HG03571 (cell line): ENCODE measurements at regions not wholly inside any gene's neighbourhood (a gene's known extent, or its start where the extent isn't known, plus 50 kb on each side); places are given as distances from the start of the nearest gene placed in this dataset.

ENCODE experiments used
- ATAC-seq: cut with Tn5 transposase; IDR thresholded peaks from one replicate; pipeline ENCODE4 v1.9.1; 2021; ENCODE audit not compliant: unreplicated experiment

DNA sequence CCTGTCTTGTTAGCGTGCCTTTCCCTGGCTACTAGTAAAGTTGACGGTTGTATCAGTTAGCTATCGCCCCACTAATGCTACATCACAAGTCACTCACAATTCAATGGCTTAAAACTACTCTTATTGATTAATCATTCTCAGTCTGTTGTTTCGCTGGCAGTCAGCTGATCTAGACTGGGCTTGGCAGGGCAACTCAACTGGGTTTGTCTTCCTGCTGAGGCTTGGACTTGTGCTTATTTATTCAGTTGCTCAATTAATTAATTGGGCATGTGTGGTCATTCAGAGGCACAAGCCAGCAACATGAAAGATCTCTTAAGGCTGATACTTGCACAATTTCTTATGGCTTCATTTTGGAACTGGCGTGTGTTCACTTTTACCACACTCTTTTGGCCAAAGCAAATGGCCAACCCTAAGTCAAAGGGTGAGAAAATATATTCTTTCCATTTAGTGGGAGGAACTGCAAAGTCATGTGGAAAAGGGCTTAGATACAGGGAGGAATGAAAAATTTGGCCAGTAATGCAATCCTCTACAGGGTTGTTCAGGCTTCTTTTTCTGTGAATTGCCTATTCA lies 333.5 kb downstream of the GPR37 start:
- ATAC-seq = no peak

- no peak for ATAC-seq
Measured at GRCh38 chr7:124429923-124430322, 335.7 kb downstream of the GPR37 start.

GRCh38 chr7:124428781-124429180 lies 336.8 kb downstream of the GPR37 start:
- no peak for ATAC-seq

DNA sequence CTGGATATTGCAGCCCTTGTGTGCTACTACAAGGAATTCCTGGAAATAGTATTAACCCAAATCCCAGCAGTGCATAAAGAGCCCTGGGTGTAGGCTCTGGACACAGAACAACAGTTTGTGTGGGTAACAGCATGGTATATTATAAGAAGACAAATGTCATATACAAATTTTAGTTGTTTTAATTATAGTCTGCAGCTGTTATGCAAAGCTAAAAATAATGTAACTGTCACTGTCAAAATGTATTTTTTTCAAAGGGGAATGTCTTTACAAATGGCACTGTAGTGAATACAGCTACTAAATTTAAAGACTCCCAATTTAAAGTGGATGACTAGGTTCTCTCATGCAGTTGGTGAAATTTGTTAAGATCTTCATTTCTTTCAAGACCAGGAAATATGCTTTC lies 339.0 kb downstream of the GPR37 start:
- ATAC-seq = no peak

GRCh38 chr7:124423863-124424262 lies 341.7 kb downstream of the GPR37 start:
- ATAC-seq = no peak

GRCh38 chr7:124422081-124422480 lies 343.5 kb downstream of the GPR37 start:
- no peak for ATAC-seq

DNA sequence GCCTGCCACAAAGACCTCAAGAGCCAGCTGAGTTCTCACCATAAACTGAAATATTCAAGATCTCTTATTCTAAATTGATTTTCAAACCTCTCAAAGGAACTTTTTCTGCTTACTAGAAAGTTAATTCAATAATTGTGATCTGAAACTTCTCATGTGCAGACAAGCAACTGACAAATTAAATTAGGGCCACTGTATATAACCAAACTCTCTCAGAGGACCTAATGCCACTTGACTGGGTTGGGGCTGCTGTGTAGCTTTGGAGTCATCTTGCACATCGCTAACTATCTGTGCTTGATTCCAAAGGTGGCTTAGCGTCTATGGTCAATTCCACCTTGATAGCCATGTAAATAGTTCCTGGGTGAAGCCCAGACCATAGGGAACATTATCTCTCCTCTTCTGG lies 345.2 kb downstream of the GPR37 start:
- ATAC-seq = no peak

DNA sequence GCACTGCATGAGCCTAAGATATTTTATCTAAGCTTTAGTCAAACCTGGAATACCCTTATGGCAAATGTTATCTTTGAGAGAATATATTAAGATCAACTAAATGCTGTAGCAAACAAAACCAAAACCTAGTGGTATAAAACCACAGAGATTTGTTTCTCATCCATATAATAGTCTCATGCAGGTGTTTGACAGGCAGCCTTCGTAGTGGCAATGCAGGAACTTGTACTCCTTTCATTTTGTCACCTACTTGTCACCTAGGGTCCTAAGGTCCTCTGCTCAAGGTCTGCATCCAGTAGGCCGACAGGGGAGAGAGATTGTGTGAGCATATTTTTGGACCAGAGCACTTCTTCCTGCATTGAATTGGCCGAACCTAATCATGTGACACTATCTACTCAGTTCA lies 352.6 kb downstream of the GPR37 start:
- ATAC-seq = no peak

- no peak for ATAC-seq
Measured at GRCh38 chr7:124412531-124412930, 353.1 kb downstream of the GPR37 start.

DNA sequence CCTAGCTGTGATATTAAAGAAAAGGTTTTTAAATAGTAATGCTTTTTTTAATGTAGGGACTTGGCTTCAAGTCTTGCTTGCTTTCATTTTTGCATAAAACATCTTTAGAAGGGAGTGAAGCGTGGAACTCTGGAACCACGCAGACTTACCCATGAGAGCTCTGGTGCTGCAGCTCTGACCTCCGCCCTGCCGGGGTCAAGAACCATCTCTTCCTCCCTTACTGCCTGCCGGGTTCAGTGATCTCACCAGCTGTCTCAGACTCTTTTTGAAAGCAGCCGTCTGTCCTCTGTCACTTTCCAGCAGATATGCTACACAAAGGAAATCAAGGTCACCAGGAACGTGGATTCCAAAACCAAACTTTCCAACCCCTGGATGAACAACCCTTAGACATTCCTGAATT lies 353.8 kb downstream of the GPR37 start:
- ATAC-seq = no peak

- no peak for ATAC-seq
Measured at GRCh38 chr7:124403587-124403986, 362.0 kb downstream of the GPR37 start.

DNA sequence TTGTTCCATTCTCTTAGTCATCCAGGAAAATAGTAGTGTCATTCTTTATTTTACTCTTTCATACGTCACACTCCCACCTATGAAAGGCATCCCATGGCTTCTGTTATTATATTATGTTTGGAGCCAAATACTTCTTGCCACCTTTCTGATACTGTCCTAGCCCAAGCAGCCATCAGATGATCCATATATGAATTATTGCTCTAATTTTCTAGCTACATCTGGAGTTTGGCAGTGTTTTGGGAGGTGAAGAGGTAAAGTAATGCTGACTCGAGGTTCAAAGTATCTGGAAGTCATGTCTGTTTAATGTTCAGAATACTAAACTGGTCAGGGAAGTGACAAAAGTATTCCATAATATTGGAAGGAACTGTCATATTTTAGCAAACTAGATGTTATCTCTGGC lies 362.5 kb downstream of the GPR37 start:
- no peak for ATAC-seq

GRCh38 chr7:124399941-124400340 lies 365.7 kb downstream of the GPR37 start:
- ATAC-seq = no peak

DNA sequence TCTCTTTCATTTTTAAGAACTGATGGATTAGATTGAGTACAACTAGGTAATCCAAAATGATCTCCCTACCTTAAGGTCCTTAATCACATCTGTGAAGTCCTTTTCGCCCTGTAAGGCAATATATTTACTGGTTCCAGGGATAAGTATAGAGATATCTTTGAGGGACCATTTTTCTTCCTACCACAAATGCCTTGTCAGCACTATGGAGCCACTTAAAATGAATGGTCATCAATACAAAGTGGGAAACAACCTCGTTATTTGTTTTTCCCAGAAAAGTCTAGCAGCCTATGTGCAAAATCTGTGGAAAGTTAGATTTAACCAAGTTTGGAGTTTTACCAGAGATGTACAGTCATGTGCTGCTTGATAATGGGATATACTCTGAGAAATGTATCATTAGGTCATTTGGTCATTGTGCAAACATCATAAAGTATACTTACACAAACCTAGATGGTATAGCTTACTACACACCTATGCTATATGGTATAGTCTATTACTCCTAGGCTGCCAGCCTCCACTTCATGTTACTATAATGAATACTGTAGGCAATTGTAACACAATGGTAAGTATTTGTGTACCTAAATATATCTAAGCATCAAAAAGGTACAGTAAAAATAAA lies 366.2 kb upstream of the TMEM229A start:
- ATAC-seq = no peak

GRCh38 chr7:124397134-124397533 lies 364.3 kb upstream of the TMEM229A start:
- ATAC-seq = no peak

DNA sequence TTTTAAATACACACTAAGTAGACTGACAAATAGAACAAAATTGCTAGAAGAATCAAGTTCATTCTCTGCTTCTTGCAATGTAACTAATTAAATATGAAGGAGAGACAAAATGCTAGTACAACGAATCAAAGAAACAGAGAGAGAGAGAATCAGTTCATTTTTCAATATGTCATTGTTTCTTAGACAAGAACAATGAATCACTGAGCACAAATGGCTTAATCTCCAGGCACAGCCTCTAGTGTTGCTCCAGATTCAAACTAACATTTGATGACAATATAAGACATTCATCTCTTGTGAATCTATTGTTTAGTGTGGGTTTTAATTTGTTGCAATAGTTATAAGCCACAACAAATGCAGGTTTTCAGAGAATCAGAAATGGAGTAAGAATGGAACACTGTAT lies 357.4 kb upstream of the TMEM229A start:
- ATAC-seq = no peak

DNA sequence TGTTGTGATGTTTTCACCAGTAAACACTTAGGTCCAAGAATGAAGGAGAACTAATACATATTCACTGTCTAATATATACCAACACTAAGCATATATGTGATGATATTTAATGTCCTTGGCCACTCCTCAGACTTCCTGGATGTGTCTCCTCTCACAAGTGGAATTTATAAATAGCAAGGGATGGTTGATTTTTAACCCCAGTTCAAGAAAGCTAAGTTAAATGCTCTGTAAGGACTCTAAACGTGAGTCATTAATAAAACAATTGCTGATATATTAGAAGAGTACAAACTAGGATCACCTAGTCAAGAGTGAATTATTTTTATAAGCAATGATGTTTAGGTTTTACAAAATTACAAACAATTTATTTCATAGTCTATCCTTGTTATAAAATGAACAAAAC lies 355.9 kb upstream of the TMEM229A start:
- ATAC-seq = no peak

- no peak for ATAC-seq
Measured at GRCh38 chr7:124387056-124387455, 354.2 kb upstream of the TMEM229A start.

DNA sequence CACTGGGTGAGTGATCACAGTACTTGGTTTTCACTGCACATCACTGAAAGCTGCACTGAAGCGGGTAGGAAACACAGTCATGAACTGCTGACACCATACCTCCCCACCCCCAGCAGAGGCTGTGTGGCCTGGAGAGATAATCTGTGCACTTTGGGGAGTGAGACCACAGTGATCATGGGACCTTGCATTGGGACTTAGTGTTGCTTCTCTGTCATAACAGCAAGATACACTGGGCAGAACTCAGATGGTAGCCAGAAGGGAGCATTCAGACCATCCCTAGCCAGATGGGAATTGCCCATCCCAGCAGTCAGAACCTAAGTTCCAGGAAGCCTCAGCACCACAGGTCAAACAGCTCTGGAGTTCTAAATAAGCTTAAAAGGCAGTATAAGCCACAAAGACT lies 346.4 kb upstream of the TMEM229A start:
- ATAC-seq = no peak

- no peak for ATAC-seq
Measured at GRCh38 chr7:124376111-124376510, 343.2 kb upstream of the TMEM229A start.

DNA sequence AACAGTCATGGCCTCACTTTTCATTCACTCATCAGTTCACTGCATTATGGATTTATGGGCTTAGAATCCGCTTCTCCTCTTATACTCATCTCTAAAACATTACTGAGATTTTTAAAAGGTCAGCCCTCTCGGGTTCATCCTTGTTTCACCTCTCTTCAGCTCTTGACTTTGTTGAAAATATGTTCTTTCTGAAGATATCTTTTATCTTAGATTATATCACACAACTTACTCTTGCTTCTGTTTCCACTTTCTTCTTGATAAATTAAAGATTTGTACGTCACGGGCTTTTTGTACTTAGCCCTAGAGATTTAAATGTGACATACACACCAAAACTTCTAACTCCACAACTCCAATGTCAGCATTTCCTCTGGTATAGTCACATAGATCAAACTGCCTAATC lies 342.5 kb upstream of the TMEM229A start:
- no peak for ATAC-seq

GRCh38 chr7:124369310-124369709 lies 336.4 kb upstream of the TMEM229A start:
- ATAC-seq = no peak

DNA sequence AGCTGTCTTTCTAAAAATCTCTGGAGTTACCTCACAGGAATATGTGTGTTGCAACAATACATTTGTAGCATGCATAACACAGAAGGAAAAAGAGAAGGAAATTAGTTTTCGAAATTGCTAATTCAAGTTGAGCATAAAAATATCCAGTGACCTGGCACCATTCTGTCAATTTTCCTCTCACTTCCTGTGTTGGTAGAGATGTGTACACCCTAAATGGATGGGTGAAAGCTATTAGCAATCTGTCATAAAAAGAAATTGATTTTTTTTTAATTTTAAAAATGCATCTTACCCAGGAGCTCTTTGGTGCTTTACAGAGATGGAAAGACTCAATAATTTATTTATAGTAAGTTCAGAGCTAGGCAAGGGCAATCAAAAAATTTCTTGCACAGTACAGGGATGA lies 333.3 kb upstream of the TMEM229A start:
- ATAC-seq = no peak
